ENCODE measurements at regions not wholly inside any gene's neighbourhood (a gene's known extent, or its start where the extent isn't known, plus 50 kb on each side); places are given as distances from the start of the nearest gene placed in this dataset.

DNA sequence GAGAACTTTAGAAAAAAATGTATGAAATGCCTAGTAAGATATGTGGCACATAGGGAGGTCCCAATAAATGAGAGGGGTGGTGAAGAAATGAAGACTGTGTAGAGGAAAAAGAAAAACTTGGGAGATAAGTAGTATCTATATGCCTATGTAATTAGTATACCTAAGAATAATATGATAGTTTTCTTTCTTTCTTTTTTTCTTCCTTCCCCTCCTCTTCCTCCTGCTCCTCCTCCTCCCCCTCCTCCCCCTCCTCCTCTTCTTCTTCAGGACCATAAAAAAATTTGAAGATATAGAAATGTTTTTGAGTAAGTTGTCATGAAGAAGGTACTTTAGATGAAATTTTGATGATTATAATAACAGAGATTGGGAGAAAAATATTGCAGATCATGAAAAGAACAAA, 857.4 kb downstream of the MAT2B start:
- TF ChIP-seq, protein P1, sequence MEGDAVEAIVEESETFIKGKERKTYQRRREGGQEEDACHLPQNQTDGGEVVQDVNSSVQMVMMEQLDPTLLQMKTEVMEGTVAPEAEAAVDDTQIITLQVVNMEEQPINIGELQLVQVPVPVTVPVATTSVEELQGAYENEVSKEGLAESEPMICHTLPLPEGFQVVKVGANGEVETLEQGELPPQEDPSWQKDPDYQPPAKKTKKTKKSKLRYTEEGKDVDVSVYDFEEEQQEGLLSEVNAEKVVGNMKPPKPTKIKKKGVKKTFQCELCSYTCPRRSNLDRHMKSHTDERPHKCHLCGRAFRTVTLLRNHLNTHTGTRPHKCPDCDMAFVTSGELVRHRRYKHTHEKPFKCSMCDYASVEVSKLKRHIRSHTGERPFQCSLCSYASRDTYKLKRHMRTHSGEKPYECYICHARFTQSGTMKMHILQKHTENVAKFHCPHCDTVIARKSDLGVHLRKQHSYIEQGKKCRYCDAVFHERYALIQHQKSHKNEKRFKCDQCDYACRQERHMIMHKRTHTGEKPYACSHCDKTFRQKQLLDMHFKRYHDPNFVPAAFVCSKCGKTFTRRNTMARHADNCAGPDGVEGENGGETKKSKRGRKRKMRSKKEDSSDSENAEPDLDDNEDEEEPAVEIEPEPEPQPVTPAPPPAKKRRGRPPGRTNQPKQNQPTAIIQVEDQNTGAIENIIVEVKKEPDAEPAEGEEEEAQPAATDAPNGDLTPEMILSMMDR (IDR thresholded peaks at IDR 0.05; ENCODE audit: insufficient read depth, low read length, poor library complexity, severe bottlenecking), result no peak
- no peak for TF ChIP-seq EZH2phosphoT487 (conservative IDR thresholded peaks at IDR 0.05; ENCODE audit: low read length)

All from SU-DHL-6 (cell line).